ENCODE measurements at regions not wholly inside any gene's neighbourhood (a gene's known extent, or its start where the extent isn't known, plus 50 kb on each side); places are given as distances from the start of the nearest gene placed in this dataset.

DNA sequence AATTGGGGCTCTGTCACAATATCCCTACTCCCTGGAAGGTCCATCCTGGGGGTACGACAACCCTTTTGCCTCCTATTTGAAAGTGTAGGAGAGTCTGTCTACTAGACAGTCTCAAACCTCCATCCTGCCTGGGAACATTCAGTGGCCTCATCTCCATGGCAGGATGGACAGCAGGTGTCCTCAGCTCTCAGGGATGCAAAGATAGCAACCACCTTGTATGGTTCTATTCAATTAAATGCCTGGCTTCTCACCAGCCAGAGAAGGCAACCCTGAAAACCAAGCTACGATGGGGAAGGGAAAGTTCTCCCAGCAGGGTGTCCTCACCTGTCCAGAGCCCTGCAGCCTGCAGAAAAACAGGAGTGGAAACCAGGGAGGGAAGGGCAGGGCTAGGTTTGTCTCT lies 164.9 kb downstream of the MIAT start:
- TF ChIP-seq, protein P1, sequence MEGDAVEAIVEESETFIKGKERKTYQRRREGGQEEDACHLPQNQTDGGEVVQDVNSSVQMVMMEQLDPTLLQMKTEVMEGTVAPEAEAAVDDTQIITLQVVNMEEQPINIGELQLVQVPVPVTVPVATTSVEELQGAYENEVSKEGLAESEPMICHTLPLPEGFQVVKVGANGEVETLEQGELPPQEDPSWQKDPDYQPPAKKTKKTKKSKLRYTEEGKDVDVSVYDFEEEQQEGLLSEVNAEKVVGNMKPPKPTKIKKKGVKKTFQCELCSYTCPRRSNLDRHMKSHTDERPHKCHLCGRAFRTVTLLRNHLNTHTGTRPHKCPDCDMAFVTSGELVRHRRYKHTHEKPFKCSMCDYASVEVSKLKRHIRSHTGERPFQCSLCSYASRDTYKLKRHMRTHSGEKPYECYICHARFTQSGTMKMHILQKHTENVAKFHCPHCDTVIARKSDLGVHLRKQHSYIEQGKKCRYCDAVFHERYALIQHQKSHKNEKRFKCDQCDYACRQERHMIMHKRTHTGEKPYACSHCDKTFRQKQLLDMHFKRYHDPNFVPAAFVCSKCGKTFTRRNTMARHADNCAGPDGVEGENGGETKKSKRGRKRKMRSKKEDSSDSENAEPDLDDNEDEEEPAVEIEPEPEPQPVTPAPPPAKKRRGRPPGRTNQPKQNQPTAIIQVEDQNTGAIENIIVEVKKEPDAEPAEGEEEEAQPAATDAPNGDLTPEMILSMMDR (IDR thresholded peaks at IDR 0.05): no peak
- no peak for TF ChIP-seq POLR2A (IDR thresholded peaks at IDR 0.05)

All from stomach (tissue), 4 donors.